SJCRH30 (cell line): ENCODE measurements at regions not wholly inside any gene's neighbourhood (a gene's known extent, or its start where the extent isn't known, plus 50 kb on each side); places are given as distances from the start of the nearest gene placed in this dataset.
A peak's percentile ranks its signal among the peaks of the same experiment; 100 is the strongest.

Source experiments
- DNase-seq, 2 experiments: peaks; one replicate each; pipeline ENCODE4 v3.0.0-alpha.2; 2015 to 2020
- H3K27ac ChIP-seq: fragments of 250-450 bp; sonication (Bioruptor Pico); 2 replicates; pipeline ENCODE4 v1.5.1; 2020; ENCODE audit warnings: mild to moderate bottlenecking, moderate library complexity
- H3K27me3 ChIP-seq: fragments of 250-450 bp; sonication (Bioruptor Pico); 2 replicates; pipeline ENCODE4 v1.5.1; 2020; ENCODE audit warnings: mild to moderate bottlenecking, moderate library complexity
- H3K36me3 ChIP-seq: fragments of 250-450 bp; sonication (Bioruptor Pico); 2 replicates; pipeline ENCODE4 v1.5.1; 2020; ENCODE audit warnings: mild to moderate bottlenecking, moderate library complexity
- H3K4me1 ChIP-seq: fragments of 250-450 bp; sonication (Bioruptor Pico); 2 replicates; pipeline ENCODE4 v1.5.1; 2020; ENCODE audit warnings: mild to moderate bottlenecking, moderate library complexity
- H3K4me3 ChIP-seq: fragments of 250-450 bp; sonication (Bioruptor Pico); 2 replicates; pipeline ENCODE4 v1.5.1; 2020; ENCODE audit warnings: mild to moderate bottlenecking, moderate library complexity
- H3K9me3 ChIP-seq: fragments of 250-450 bp; sonication (Bioruptor Pico); replicated peaks from 2 replicates; pipeline ENCODE4 v1.5.1; 2020; ENCODE audit warnings: mild to moderate bottlenecking, moderate library complexity

DNA sequence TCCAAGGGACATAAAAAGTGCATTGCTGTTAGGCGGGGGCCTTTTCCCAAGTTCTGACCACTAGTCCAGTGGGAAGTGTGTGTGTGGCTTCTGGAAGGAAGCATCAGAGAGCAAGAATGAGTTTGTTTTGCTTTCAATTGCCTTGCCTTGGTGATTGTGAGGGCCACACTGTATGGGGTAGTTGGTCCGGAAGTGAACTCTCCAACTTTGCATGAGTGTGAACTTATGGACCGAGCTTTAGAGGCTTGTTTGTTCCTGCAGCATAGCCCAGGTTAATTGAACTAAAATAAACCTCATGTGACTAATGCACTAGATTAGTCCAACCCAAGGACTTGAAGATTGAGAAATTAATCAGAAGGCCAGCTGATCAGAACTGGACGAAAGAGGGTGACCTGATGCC lies 171.7 kb downstream of the NR2F2 start:
- DNase-seq, result no peak
- H3K27me3 ChIP-seq, result no peaks in the 10 kb centered on the region
- H3K27ac ChIP-seq, result no peak overlapping the region
- no peak overlapping the region for H3K4me3 ChIP-seq
- H3K9me3 ChIP-seq, result no peaks in the 10 kb centered on the region
- H3K4me1 ChIP-seq, result no peaks in the 10 kb centered on the region
- H3K36me3 ChIP-seq, result no peaks in the 10 kb centered on the region

DNA sequence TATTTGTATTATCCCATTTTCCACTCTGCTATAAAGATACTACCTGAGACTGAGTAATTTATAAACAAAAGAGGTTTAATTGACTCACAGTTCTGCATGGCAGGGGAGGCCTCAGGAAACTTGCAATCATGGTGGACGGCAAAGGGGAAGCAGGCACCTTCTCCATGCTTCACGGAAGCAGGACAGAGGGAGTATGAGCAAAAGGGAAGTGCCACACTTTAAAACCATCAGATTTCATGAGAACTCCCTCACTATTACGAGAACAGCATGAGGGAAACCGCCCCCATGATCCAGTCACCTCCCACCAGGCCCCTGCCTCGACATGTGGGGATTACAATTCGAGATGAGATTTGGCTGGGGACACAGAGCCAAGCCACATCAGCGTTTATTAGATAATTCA lies 172.8 kb downstream of the NR2F2 start:
- no peaks in the 10 kb centered on the region for H3K9me3 ChIP-seq
- H3K27ac ChIP-seq, result no peak overlapping the region
- no peak overlapping the region for H3K4me3 ChIP-seq
- no peaks in the 10 kb centered on the region for H3K27me3 ChIP-seq
- no peaks in the 10 kb centered on the region for H3K36me3 ChIP-seq
- DNase-seq, result no peak
- no peaks in the 10 kb centered on the region for H3K4me1 ChIP-seq

DNA sequence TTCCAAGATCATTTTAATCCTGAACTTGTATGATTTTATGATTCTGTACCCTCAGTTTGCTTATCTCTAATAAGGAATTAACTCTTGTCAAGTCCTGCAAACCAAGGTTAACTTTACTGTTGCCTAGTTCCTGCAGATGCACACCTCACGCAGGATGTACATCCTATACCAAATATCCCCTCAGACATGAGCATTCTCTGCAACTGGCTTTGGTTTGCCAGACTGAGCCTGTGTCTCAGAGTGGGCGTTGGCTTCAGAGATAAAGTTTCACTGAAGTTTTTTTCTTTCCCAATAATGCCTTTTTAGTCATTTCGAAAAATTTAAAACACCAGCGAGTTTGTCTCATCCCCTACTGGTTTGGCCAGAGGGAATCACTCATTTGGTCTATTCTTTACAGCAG lies 173.9 kb downstream of the NR2F2 start:
- no peak for DNase-seq
- Histone ChIP-seq H3K36me3 (no peaks in the 10 kb centered on the region), H3K27me3 (no peaks in the 10 kb centered on the region), H3K4me3 (no peak overlapping the region), H3K9me3 (no peaks in the 10 kb centered on the region), H3K4me1 (no peaks in the 10 kb centered on the region), H3K27ac (no peak overlapping the region)

DNA sequence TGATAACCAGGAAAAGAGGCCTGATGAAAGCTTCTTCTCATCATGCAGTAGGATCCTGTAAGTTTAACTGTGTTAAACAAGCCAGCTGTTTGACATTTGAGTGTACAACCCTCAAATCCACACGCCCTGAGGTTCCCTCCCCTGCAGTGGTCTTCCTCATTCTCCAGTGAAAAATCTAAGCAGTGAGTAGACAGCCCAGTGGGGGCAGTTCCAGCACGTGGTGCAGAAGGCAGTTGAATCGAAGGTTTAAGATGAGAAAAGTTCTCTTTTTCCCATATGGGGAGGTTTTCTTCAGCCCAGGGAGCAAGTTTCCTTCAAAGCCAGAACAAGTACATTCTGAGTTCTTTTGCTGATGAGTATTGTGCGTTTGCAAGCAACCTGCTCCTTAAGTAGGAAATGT lies 174.5 kb downstream of the NR2F2 start:
- no peaks in the 10 kb centered on the region for H3K27me3 ChIP-seq
- no peaks in the 10 kb centered on the region for H3K36me3 ChIP-seq
- H3K4me3 ChIP-seq, result no peak overlapping the region
- H3K27ac ChIP-seq, result no peak overlapping the region
- no peak for DNase-seq
- no peaks in the 10 kb centered on the region for H3K9me3 ChIP-seq
- H3K4me1 ChIP-seq, result no peaks in the 10 kb centered on the region

DNA sequence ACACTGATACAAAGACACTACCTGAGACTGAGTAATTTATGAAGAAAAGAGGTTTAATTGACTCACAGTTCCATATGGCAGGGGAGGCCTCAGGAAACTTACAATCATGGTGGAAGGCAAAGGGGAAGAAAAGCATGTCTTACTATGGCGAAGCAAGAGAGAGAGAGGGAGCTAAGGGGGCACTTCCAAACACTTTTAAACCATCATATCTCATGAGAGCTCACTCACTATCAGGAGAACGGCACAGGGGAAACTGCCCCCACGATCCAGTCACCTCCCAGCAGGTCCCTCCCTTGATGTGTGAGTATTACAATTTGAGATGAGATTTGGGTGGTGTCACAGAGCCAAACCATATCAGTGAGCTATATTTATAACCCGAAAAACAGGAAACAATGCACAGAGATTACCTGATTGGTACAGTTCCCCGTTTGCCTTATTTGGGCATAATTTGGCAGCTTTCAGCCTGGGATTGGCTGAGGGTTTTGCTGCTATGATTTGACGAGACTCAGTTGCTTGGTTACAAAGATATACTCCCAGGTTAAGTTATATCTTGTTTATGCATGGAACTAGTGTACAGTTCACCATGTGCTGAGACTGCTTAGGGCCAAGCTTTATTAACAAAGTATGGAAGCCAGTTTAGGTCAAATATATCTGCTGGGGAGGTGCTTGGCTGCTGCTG lies 184.2 kb downstream of the NR2F2 start:
- H3K27ac ChIP-seq, result no peak overlapping the region
- H3K36me3 ChIP-seq, result no peaks in the 10 kb centered on the region
- no peak for DNase-seq
- no peaks in the 10 kb centered on the region for H3K4me1 ChIP-seq
- H3K27me3 ChIP-seq, result no peaks in the 10 kb centered on the region
- no peaks in the 10 kb centered on the region for H3K9me3 ChIP-seq
- no peak overlapping the region for H3K4me3 ChIP-seq

DNA sequence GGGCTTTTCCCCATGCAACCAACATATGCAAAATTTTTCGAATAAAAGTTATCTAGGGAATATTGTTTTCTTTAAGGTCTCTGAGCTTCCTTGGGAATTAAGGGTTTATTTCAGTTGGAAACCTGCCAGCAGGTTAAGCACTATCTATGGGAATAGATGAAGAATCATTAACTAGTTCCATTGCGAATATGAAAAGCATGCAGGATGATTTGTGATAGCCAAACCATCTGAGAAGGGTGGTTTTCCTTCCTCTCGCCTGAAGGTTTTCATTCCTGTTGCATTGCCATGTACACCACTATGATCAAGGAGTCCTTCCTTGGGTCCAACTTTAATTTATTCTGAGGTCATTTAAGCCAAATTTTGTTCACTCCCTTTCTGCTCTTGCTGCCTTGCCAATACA lies 184.9 kb downstream of the NR2F2 start:
- DNase-seq, result no peak
- H3K9me3 ChIP-seq, result no peaks in the 10 kb centered on the region
- no peaks in the 10 kb centered on the region for H3K27me3 ChIP-seq
- H3K36me3 ChIP-seq, result no peaks in the 10 kb centered on the region
- H3K27ac ChIP-seq, result no peak overlapping the region
- no peaks in the 10 kb centered on the region for H3K4me1 ChIP-seq
- H3K4me3 ChIP-seq, result no peak overlapping the region

DNA sequence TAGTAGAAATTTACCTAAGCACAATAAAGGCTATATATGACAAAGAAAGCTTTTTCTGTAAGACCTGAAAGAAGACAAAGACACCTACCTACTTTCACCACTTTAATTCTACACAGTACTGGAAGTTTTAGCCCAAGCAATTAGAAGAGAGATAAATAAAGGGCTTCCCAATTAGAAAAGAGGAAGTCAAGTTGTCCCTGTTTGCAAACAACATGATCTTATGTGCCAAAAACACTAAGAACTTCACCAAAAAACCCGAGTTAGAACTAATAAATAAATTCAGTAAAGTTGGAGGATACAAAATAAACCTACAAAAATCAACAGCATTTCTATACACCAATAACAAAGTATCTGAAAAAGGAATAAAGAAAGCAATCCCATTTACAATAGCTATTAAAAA lies 190.9 kb downstream of the NR2F2 start:
- Histone ChIP-seq H3K27ac (no peak overlapping the region), H3K36me3 (no peaks in the 10 kb centered on the region), H3K9me3 (no peaks in the 10 kb centered on the region), H3K27me3 (no peaks in the 10 kb centered on the region), H3K4me3 (no peak overlapping the region), H3K4me1 (no peaks in the 10 kb centered on the region)
- no peak for DNase-seq

DNA sequence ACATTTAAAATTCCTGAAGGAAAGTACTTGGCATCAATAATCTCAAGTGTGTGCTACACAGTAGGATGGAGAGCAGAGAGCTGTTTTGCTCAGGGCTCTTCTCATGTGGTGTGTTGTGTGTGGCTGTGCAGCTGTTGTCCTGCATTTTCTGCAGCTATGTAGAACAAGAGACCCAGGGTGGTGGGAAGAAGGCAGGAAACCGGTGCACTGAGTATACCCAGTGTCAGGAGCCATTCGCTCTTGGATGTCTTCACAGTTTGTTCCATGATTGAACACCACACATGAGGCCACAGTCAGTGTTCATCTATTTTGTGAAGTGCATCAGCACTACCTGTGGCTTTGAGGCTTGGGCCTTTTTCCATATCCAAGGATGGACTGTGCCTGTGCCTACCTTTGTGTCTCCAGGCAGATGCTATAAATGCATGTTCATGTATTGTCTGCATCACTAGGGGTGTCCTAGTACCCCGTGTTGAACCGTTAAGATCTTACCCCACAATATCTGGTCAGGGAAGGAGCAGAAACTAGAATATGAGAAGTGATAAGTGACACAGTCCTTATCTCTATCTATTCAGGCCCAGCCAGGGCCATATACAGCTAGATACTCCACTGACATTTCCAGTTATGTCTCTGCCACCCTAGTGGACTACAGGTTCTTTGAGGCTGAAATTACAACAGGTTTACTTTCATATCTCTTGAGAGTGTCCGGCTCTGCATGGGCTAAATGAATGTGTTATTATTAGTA lies 194.3 kb downstream of the NR2F2 start:
- Histone ChIP-seq H3K27me3 (no peaks in the 10 kb centered on the region), H3K4me3 (no peak overlapping the region), H3K36me3 (no peaks in the 10 kb centered on the region), H3K9me3 (no peaks in the 10 kb centered on the region), H3K4me1 (no peaks in the 10 kb centered on the region), H3K27ac (no peak overlapping the region)
- DNase-seq, result peak in 1 of 2 experiments; percentile 12

DNA sequence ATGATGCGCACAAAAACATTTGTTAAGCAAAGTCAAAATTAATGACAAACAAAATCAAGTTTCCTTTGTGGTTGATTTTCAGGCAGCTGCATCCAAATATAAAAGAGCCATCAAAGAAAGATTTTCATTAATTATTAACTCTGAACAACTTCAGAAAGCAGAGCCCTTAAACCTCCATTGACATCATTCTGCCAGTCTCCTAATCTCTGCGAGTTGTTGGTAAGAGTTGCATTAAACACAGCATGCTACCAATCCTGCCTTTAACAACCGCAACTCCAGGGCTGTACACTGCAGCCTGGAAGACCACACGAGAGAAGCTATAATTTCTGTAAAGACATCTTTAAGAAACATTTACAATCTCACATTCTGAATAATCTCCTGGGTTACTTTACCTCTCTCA lies 204.6 kb downstream of the NR2F2 start:
- no peak overlapping the region for H3K27ac ChIP-seq
- no peak overlapping the region for H3K4me3 ChIP-seq
- no peaks in the 10 kb centered on the region for H3K27me3 ChIP-seq
- no peaks in the 10 kb centered on the region for H3K9me3 ChIP-seq
- H3K4me1 ChIP-seq, result no peaks in the 10 kb centered on the region
- DNase-seq, result no peak
- no peaks in the 10 kb centered on the region for H3K36me3 ChIP-seq

DNA sequence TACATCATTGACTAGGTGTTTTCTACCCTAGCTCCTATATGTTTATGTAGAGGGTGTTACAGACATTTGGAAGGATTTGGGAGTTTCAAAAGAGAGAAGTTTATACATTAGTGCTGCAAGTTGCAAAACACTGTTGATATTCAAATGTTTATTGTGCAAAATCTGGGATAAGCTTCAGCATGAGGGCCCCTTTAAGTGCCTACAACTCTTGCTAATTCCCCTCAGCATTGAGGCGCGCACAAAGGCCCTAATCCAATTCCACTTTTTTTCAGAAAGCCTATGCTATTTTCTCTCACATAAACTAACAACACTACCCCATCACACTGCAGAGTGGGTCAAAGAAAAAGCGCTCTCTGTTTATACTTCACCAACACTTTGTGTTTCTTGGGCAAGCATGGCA lies 208.0 kb downstream of the NR2F2 start:
- Histone ChIP-seq H3K4me3 (no peak overlapping the region), H3K27me3 (no peaks in the 10 kb centered on the region)

DNA sequence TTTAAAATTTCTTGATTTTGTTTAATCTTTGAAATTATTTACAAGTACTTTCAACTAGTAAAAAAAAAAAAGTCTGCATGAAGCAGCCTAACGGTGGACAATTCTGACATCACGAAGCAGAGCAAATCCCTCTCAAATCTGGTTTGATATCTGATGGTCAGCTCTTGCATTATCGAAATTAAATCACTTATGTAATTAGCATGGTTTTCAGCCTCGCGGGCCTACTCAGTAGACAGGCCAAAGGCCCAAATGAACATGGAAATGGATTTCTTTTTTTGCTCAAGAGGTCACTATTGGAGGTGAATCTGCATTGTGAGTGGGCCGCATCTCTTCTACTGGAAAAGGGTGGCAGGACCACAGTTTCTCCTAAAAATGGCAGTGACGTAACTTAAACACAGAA lies 209.8 kb downstream of the NR2F2 start:
- H3K27ac ChIP-seq, result no peak overlapping the region
- no peak for DNase-seq
- no peaks in the 10 kb centered on the region for H3K4me1 ChIP-seq
- no peak overlapping the region for H3K4me3 ChIP-seq
- H3K27me3 ChIP-seq, result no peaks in the 10 kb centered on the region
- H3K9me3 ChIP-seq, result no peaks in the 10 kb centered on the region
- H3K36me3 ChIP-seq, result no peaks in the 10 kb centered on the region

More for the DNA sequence above, 208.0 kb downstream of the NR2F2 start:
- Histone ChIP-seq H3K27ac (no peak overlapping the region), H3K36me3 (no peaks in the 10 kb centered on the region), H3K4me1 (no peaks in the 10 kb centered on the region), H3K9me3 (no peaks in the 10 kb centered on the region)
- DNase-seq, result no peak

DNA sequence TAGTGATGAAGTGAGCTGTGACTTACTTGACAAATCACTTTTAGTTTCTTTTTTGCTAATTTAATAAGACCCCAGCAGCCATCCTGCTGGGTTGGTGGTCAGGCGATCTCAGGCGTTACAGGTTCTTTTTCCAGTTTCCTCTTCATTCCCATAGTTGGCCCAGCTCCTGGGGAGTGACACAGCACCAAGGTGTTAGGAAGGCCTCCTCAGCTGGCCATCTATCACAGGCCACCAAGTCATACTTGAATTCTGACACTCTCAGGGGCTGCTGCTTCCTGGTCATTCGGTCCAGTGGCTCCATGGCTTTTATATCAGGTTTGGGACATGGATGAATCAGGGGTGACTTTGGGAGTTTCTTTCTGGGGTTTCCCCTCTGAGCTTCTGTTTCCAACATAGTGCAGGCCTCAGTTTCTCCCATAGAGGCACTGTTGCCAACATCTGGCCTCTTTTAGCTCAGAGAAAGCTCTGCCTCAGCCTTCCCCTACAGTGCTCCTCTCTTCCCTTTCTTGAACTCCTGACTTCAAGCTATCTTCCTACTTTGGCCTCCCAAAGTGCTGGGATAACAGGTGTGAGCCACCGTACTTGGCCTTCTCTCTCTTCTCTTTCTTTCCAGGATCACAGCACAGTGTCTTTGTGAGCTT lies 211.8 kb downstream of the NR2F2 start:
- Histone ChIP-seq H3K36me3 (no peaks in the 10 kb centered on the region), H3K4me3 (no peak overlapping the region), H3K4me1 (no peaks in the 10 kb centered on the region), H3K27me3 (no peaks in the 10 kb centered on the region), H3K9me3 (no peaks in the 10 kb centered on the region), H3K27ac (no peak overlapping the region)
- no peak for DNase-seq

DNA sequence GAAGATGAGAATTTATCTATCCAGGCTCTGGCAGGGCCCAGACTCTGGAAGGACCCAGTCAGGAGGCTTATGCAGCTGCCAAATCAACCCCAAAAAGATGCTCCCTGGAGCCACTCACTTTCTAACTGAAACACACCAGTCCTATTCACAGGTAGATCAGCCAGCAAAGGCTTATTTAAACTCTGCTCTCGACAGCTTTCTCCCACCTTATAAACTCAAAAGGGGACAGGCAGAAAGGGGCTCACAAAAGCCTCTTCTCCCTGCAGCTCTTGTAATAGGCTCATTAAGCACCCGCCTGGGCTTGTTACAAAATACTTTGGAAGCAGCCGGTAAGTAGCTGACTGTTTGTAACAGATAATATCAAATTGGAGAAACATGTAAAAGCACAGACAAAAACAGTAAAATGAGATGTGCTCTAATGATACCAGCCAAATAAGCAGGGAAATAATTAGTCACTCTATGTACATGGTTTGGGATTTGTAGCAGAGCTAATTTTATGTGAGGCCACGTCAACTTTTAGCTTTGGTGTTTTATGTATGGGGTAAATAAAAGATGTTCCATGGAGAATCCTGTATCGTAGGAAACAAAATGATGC lies 213.8 kb downstream of the NR2F2 start:
- DNase-seq, result no peak
- Histone ChIP-seq H3K4me3 (no peak overlapping the region), H3K4me1 (peaks cover 11% of the 10 kb centered on the region), H3K27me3 (no peaks in the 10 kb centered on the region), H3K27ac (no peak overlapping the region), H3K36me3 (no peaks in the 10 kb centered on the region), H3K9me3 (no peaks in the 10 kb centered on the region)

DNA sequence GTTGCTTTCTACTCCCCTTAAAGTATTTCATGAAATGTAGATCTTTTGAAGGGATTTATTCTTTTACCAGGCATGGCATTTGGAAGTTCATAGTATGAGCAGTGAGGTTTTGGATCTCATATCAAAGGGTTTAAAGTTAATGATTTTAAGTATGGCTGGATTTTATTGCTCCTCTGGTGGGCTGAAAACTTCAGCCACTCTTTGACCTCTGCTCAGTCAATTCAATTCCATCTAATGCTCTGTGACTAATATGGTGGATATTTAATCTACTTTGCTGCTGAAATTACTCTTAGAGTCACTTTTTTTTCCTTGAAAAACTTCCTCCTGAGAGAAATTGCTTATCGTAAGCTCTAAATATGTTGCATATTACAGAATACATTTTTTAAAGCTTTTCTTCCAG lies 218.6 kb downstream of the NR2F2 start:
- no peaks in the 10 kb centered on the region for H3K9me3 ChIP-seq
- peak in 1 of 2 experiments; percentile 62 for DNase-seq
- peak overlapping the region; percentile 23; the same call in 1 of the 2 replicates for H3K27ac ChIP-seq
- H3K4me3 ChIP-seq, result no peak overlapping the region
- H3K4me1 ChIP-seq, result peaks cover 18% of the 10 kb centered on the region
- H3K27me3 ChIP-seq, result no peaks in the 10 kb centered on the region
- H3K36me3 ChIP-seq, result no peaks in the 10 kb centered on the region

DNA sequence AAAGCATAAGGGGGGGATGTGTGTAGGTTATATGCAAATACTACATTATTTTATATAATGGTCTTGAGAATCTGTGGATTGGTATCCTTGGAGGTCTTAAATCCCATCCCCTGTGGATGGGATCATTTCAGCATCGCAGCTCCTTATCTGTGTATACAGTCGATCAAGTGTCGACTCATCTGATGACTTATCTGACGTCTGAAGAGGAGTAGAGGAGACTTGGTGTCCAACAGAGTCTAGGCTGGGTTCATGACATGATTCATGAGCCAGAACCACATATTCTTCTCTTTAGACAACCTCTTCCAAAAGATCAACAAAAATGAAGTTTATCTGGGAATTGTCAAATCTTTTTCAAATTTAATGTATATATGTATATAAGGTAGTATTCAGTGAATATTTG lies 220.7 kb downstream of the NR2F2 start:
- peaks cover 18% of the 10 kb centered on the region for H3K4me1 ChIP-seq
- H3K36me3 ChIP-seq, result no peaks in the 10 kb centered on the region
- no peak overlapping the region for H3K4me3 ChIP-seq
- no peak for DNase-seq
- no peaks in the 10 kb centered on the region for H3K27me3 ChIP-seq
- no peak overlapping the region for H3K27ac ChIP-seq
- no peaks in the 10 kb centered on the region for H3K9me3 ChIP-seq
